Breast epithelium (tissue), 4 donors: ENCODE measurements at regions not wholly inside any gene's neighbourhood (a gene's known extent, or its start where the extent isn't known, plus 50 kb on each side); places are given as distances from the start of the nearest gene placed in this dataset.
A peak's percentile ranks its signal among the peaks of the same experiment; 100 is the strongest.

Source experiments
- DNase-seq, 2 donors: peaks; one replicate each; pipeline ENCODE4 v3.0.0-alpha.2; 2019; ENCODE audit warnings: low spot score in 2 of 2
- H3K27ac ChIP-seq, 2 donors: fragments of 200-600 bp; sonication (generic) in 1 of 2; one replicate each; pipeline ENCODE4 v1.5.1; 2016 to 2019; ENCODE audit warnings: mild to moderate bottlenecking in 1 of 2
- H3K27me3 ChIP-seq, 2 donors: fragments of 200-600 bp; sonication (generic) in 1 of 2; one replicate each; pipeline versions ENCODE4 v1.5.1 to v1.6.0; 2017 to 2019; ENCODE audit warnings: control low read depth in 1 of 2, mild to moderate bottlenecking in 1 of 2
- H3K36me3 ChIP-seq: fragments of 200-600 bp; one replicate; pipeline ENCODE4 v1.5.1; 2019
- H3K4me1 ChIP-seq, 2 donors: fragments of 200-600 bp; sonication (generic); one replicate each; pipeline ENCODE4 v1.5.1; 2016 to 2019; ENCODE audit warnings: control low read depth in 1 of 2
- H3K4me3 ChIP-seq, 3 donors: fragments of 200-600 bp; sonication (generic); 1 replicate in 2 of 3; 2 replicates in 1 of 3; pipeline ENCODE4 v1.5.1; 2016 to 2019; ENCODE audit warnings: mild to moderate bottlenecking in 3 of 3, moderate library complexity in 2 of 3
- H3K9me3 ChIP-seq, 2 donors: fragments of 200-600 bp; sonication (generic) in 1 of 2; one replicate each; pipeline ENCODE4 v1.5.1; 2016 to 2019; ENCODE audit warnings: control low read depth in 1 of 2
- CTCF ChIP-seq, 3 donors: fragments of 450-650 bp; IDR thresholded peaks; one replicate each; pipeline ENCODE4 v1.5.1; 2016 to 2017; ENCODE audit warnings: antibody characterized with exemption in 3 of 3, mild to moderate bottlenecking in 3 of 3, moderate library complexity in 3 of 3
- POLR2A ChIP-seq: fragments of 450-650 bp; IDR thresholded peaks from one replicate; pipeline ENCODE4 v1.6.1; 2016; ENCODE audit warnings: antibody characterized with exemption, mild to moderate bottlenecking, moderate library complexity
- POLR2AphosphoS5 ChIP-seq, 3 donors: sonication (generic); formaldehyde crosslinking; IDR thresholded peaks; one replicate each; pipeline ENCODE4 v1.6.1; 2017; ENCODE audit warnings: antibody characterized with exemption in 3 of 3
- intact Hi-C: fragments of 100-400 bp; cut with DNase I; formaldehyde crosslinking; loops from one replicate; pipeline ENCODE4 v1.15.1; 2023; ENCODE audit warnings: low total_unique reads

- no peak for DNase-seq
- Histone ChIP-seq H3K36me3 (no peaks in the 10 kb centered on the region), H3K9me3 (no peaks in the 10 kb centered on the region), H3K27me3 (peaks cover 0 to 36% of the 10 kb centered on the region in 2 donors), H3K27ac (no peak overlapping the region), H3K4me3 (no peak overlapping the region), H3K4me1 (no peaks in the 10 kb centered on the region)
- TF ChIP-seq CTCF (IDR thresholded peaks at IDR 0.05) = no peak
- no peak for TF ChIP-seq POLR2A
- no peak for TF ChIP-seq POLR2AphosphoS5 (IDR thresholded peaks at IDR 0.05)
- intact Hi-C loops = no loop called here
Measured at GRCh38 chr1:217138173-217138765, 415.0 kb upstream of the ESRRG start.

- Histone ChIP-seq H3K27ac (no peak overlapping the region), H3K36me3 (no peaks in the 10 kb centered on the region), H3K9me3 (no peaks in the 10 kb centered on the region), H3K4me3 (peak overlapping the region in 1 of 3 donors; percentile 45), H3K27me3 (peaks cover 0 to 36% of the 10 kb centered on the region in 2 donors), H3K4me1 (no peaks in the 10 kb centered on the region)
- DNase-seq = no peak
- no peak for TF ChIP-seq CTCF (IDR thresholded peaks at IDR 0.05)
- TF ChIP-seq POLR2A = no peak
- TF ChIP-seq POLR2AphosphoS5 (IDR thresholded peaks at IDR 0.05) = no peak
- intact Hi-C loops = no loop called here
Measured at GRCh38 chr1:217137210-217137881, 414.1 kb upstream of the ESRRG start.

- H3K36me3 ChIP-seq = no peaks in the 10 kb centered on the region
- DNase-seq = no peak
- H3K27me3 ChIP-seq = peaks cover 0 to 36% of the 10 kb centered on the region in 2 donors
- intact Hi-C loops = no loop called here
- TF ChIP-seq CTCF (IDR thresholded peaks at IDR 0.05) = no peak
- TF ChIP-seq POLR2AphosphoS5 (IDR thresholded peaks at IDR 0.05) = no peak
- H3K4me3 ChIP-seq = peak overlapping the region in 1 of 3 donors; percentile 65
- H3K4me1 ChIP-seq = no peaks in the 10 kb centered on the region
- no peak overlapping the region for H3K27ac ChIP-seq
- H3K9me3 ChIP-seq = no peaks in the 10 kb centered on the region
Measured at GRCh38 chr1:217136895-217137205, 413.6 kb upstream of the ESRRG start.

GRCh38 chr1:217135987-217136894, 413.0 kb upstream of the ESRRG start:
- Histone ChIP-seq H3K4me1 (no peaks in the 10 kb centered on the region), H3K36me3 (no peaks in the 10 kb centered on the region), H3K4me3 (peak overlapping the region; percentile 28 to 65 (median 57)), H3K27ac (no peak overlapping the region), H3K27me3 (peaks cover 0 to 36% of the 10 kb centered on the region in 2 donors), H3K9me3 (no peaks in the 10 kb centered on the region)
- TF ChIP-seq CTCF (IDR thresholded peaks at IDR 0.05) (no peak), POLR2AphosphoS5 (IDR thresholded peaks at IDR 0.05) (no peak), POLR2A (no peak)
- DNase-seq = no peak
- intact Hi-C loops = no loop called here

- H3K4me1 ChIP-seq = no peaks in the 10 kb centered on the region
- intact Hi-C loops = no loop called here
Measured at GRCh38 chr1:217135569-217135915, 412.3 kb upstream of the ESRRG start.

More at GRCh38 chr1:217135569-217135915, 412.3 kb upstream of the ESRRG start:
- no peak overlapping the region for H3K27ac ChIP-seq
- H3K9me3 ChIP-seq = no peaks in the 10 kb centered on the region
- H3K27me3 ChIP-seq = peaks cover 0 to 36% of the 10 kb centered on the region in 2 donors
- no peaks in the 10 kb centered on the region for H3K36me3 ChIP-seq
- TF ChIP-seq CTCF (IDR thresholded peaks at IDR 0.05) (no peak), POLR2AphosphoS5 (IDR thresholded peaks at IDR 0.05) (no peak), POLR2A (no peak)
- no peak for DNase-seq
- peak overlapping the region; percentile 28 to 65 (median 57) for H3K4me3 ChIP-seq
